GM19023 (cell line): ENCODE measurements at regions not wholly inside any gene's neighbourhood (a gene's known extent, or its start where the extent isn't known, plus 50 kb on each side); places are given as distances from the start of the nearest gene placed in this dataset.

ENCODE experiments used
- ATAC-seq: cut with Tn5 transposase; IDR thresholded peaks from one replicate; pipeline ENCODE4 v1.9.1; 2021; ENCODE audit warnings: mild to moderate bottlenecking, moderate library complexity; ENCODE audit not compliant: unreplicated experiment

DNA sequence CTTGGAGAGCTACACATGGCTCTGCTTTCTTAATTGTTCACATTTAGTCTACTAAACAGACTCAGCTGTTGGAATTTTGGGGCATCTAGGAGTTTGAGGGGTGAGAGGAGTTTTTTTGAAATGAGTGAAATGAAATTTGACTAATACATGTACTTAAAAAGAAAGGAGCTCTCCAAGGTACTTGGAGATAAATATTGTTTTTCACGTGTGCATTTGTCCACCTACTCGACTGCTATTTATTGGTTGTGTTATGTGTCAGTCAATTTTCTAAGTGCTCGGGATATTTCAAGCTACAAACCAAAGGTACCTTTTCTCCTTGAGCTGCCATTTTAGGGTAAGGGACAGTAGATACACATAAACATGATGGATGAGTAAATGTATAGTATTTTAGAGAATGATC is 697.0 kb downstream of the LIG4 start:
- ATAC-seq: no peak

DNA sequence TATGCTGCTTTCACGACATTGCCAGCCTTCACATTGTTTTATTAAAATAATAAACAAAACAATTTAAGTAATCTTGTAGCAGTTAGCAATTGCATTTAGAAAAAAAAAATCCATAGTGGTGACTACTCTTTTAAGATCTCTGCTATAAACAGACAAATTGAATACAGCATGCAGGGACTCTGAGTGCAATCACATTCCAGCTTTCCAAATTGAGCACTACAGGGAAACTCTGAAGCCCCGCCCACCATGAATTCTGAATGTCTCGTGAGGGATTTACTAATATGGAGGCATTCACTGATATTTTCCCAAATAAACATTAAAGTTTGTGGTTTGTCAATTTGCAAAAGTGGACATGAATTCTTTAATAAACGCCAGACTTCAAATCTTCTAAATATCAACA is 698.8 kb downstream of the LIG4 start:
- ATAC-seq: no peak

GRCh38 chr13:107512551-107512950 is 702.8 kb downstream of the LIG4 start:
- no peak for ATAC-seq

- ATAC-seq: no peak
Observed at GRCh38 chr13:107497661-107498060, 717.7 kb downstream of the LIG4 start.

- ATAC-seq: no peak
Observed at GRCh38 chr13:107493266-107493665, 722.1 kb downstream of the LIG4 start.

GRCh38 chr13:107482688-107483087 is 732.6 kb downstream of the LIG4 start:
- no peak for ATAC-seq

DNA sequence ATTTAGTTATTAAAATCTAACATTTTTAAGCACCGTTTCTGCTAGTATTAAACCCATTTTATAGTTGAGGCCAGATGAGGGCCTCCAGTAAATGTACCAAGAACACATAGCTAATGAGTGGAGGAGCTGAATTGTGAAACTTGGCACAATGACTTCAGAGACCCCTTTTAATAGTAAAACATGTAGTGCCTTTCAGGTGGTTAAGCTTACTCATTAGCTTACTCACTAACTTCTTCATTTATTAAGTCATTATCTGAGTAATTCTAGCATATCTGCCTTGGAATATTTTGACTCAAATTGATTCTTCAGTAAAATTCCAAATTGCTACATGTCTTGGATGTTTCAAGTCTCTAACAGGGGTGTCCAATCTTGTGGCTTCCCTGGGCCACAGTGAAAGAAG is 735.2 kb downstream of the LIG4 start:
- ATAC-seq: no peak

- no peak for ATAC-seq
Observed at GRCh38 chr13:107477772-107478379, 737.5 kb downstream of the LIG4 start.

GRCh38 chr13:107475753-107476453 is 739.4 kb downstream of the LIG4 start:
- ATAC-seq: no peak

DNA sequence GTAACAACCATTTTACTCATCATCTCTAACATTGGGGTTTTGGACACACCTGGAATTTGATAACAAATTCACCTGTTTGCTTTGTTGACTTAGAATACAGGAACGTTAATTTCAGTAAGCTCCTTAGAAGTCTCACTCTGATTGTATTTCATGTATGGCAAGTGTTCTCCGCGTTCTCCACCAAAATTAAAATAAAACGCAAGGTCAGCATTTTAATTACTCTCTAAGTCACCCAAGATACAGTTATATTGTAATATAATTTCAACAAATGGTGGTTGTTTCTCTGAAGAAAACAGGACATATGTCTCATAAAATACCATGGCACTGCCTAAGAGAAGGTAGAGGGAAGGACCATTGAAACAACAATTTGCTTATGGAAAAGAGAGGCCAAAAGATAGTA is 742.1 kb downstream of the LIG4 start:
- ATAC-seq: no peak

DNA sequence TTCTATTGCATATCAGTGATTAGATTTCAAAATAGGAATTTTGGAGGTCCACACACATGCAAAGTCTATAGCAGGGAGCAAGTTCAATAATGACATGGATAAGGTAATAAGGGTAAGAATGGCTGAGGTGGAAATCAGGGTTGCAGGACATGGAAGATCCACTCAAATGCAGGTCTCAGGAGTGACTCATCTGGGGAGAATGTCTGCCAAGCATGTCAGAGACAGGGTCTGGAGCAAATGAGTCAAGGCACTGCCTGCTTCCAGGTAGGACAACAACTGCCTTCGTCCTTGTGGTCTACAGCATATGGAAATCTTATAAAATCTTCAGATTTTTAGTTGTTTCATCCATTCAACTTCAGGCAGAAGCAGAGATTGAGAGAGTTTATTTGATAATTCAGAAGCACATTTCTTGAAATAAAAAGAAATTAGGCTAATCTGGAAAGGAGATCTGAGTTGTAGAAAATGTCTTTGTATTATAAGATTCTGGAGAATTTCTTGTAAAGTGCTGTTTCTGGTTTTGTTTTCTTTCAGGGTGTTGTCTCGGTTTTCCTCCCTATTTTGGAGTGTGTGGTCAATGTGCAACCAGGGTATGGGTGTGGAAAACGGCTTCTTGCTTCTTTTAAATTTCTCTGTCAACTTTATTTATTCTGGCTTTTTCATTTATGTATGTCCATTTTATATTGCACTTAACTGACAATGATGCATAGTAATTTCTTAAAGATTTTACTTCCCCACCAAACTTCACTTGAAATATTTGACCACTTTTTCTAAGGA is 748.8 kb downstream of the LIG4 start:
- ATAC-seq: no peak

DNA sequence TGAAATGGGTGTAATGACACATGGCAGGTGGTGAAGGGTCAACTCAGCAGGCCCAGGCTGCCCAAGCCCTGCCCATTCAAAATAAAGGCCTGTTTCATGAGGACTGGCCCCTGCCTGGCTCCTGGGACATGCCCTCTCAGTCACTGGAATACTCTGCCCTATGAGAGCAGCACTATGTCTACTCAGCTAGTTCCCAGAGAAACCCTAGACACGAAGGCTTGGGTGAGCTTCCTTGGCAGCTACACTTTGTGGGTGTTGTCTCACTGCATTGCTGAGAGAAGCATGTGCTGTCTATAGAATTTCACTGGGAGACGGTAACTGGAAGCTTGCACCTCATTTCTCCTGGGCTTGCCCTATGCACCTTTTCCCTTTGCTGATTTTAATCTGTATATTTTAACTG is 752.8 kb downstream of the LIG4 start:
- ATAC-seq: no peak

DNA sequence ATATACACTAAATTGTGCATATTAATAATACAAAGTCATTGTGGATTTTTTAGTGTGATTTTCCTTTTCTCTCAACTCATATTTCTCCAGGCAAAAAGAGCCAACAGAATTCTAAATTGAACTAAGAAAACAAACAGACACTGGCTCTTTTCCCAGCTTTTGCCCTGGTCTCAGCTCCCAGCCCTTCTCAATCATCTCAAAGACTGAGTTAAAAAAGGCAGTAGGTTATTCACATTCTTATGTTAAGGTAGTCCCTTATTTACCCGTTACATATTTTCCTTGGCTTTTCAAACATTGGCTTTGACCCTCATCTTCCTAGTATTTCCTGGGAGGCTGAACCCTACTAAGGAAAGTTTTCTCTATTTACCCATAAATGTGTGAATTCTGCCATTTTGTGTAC is 753.6 kb downstream of the LIG4 start:
- no peak for ATAC-seq

- no peak for ATAC-seq
Observed at GRCh38 chr13:107459430-107459829, 755.9 kb downstream of the LIG4 start.

DNA sequence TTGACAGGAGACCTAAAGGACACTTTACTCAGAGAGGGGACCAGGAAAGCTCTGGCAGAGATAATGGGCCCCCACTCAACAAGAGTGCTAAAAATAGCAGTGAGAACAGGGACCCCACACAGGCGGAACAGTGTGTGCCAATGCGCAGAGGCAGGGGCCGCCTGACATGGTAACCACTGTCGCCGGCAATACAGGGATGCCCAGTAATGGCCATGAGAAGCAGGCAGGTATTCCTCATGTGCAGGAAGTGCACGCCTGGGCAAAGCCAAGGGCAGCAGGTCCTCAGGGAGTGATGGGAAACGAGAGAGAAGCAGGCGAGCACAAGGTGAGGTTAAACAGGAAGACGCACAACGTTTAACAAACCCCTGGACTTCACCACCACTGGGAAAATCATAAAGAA is 757.1 kb downstream of the LIG4 start:
- no peak for ATAC-seq

- ATAC-seq: no peak
Observed at GRCh38 chr13:107457686-107458085, 757.6 kb downstream of the LIG4 start.

- no peak for ATAC-seq
Observed at GRCh38 chr13:107456431-107456830, 758.9 kb downstream of the LIG4 start.

DNA sequence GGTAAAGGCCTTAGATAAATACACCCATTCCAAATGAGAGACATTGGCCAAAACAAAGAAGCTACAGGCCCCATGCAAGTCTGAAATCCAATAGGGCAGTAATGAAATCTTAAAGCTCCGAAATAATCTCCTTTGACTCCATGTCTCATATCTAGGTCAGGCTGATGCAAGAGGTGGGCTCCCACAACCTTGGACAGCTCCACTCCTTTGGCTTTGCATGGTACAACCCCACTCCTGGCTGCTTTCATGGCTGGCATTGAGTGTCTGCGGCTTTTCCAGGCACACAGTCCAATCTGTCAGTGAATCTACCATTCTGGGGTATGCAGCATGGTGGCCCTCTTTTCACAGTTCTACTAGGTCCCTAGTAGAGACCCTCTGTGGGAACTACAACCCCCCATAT is 762.5 kb downstream of the LIG4 start:
- ATAC-seq: no peak

DNA sequence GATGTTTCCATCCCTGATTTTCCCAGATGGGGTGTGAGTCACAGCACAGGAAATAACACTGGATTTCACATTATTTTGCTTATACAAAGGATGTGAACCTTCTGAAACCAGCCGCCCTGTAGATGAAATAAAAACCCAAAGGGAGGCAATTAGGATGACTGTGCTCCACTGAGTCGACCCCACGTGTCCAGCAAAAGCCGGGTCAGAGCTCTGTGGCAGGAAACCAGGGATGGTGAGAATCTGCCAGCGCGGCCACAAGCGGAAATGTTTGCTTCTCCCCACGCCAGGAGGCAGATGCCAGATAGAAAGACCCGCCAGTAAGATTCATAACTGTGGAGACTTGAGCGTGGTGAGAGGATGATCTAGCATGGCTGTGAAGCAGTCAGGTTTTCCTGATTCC is 764.4 kb downstream of the LIG4 start:
- ATAC-seq: no peak

DNA sequence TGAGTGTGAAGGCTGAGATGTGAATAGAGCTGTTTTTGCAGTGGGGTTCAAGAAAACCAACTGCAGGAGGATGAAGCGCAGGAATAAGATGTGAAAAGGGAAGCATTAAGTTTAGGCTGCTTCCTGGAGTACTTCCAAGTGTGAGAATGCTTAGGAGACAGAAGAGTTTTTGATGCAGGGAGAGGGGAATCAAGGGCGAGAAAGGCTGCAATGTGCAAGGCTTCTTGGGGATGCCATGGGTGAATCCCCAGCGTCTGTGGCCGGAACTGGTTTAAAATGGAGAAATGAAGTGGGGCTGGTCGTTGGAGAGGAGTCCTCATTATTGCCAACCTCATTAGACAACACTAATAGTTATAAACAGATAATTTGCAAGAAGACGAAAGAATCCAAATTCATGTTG is 764.9 kb downstream of the LIG4 start:
- ATAC-seq: no peak

DNA sequence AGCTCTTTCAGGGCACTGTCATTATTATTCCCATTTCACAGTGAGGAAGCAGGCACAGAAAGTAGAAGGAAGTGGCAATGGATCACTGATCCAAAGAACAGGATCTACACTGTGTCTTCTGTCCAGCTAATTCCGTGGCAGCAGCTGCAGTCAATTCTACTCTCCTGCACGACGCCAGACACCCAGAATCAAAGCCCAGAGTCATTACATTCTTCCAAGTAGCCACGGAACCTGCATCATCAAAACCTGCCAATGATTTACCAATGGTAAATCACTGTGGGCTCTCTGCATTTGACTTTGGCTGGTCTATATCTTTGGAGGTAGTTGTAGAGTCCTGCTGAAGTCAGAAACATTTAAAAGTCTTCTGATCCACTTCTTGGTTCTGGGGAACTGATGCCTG is 767.7 kb downstream of the LIG4 start:
- no peak for ATAC-seq

DNA sequence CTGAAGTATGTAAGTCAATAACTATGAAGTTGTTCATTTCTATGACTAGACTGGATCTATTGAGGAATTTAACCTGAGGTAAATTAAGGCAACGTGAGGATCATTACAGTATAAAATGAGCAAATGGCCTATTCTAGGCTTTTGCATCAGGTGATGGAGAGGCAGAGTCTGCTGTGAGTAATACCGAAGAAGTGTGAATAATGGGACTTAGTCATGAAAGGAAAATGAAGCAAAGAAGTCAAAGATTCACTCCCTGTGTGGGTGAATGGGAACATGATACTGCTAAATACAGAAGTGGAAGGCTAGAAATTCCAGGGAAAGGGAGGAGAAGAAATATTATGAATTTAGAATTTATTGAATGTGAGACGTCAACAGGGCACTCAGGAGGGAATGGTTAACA is 774.1 kb downstream of the LIG4 start:
- no peak for ATAC-seq
